Caco-2 (cell line): ENCODE measurements at regions not wholly inside any gene's neighbourhood (a gene's known extent, or its start where the extent isn't known, plus 50 kb on each side); places are given as distances from the start of the nearest gene placed in this dataset.

Experiments used
- BruUV-seq: library from RNA; stranded (reverse); fragments of 400-500 nt; replicated peaks from 2 replicates; lab custom pipeline; 2021; lab: Mats Ljungman, UMichigan
- CTCF ChIA-PET: fragments of 300-600 bp; sonication (Branson Sonifier 250); formaldehyde crosslinking; loops from one replicate; lab custom pipeline; 2022; ENCODE audit warnings: antibody characterized with exemption; lab: Charles Lee
- POLR2A ChIA-PET: fragments of 300-600 bp; sonication (Branson Sonifier 250); formaldehyde crosslinking; loops from one replicate; lab custom pipeline; 2022; ENCODE audit warnings: antibody characterized with exemption; lab: Charles Lee
- DNase-seq, 2 experiments: peaks; one replicate each; pipeline versions ENCODE4 v3.0.0 to v3.0.0-alpha.2; 2020 to 2022
- H3K27me3 ChIP-seq: replicated peaks from 2 replicates; pipeline ENCODE4 v1.6.0; 2011; ENCODE audit warnings: low read length; ENCODE audit not compliant: control insufficient read depth, insufficient read depth
- H3K36me3 ChIP-seq: 2 replicates; pipeline ENCODE4 v1.5.1; 2011; ENCODE audit warnings: low read length; ENCODE audit not compliant: control insufficient read depth, insufficient read depth
- H3K4me1 ChIP-seq: fragments of 250-450 bp; sonication (Bioruptor Pico); 2 replicates; pipeline ENCODE4 v1.5.1; 2020; ENCODE audit warnings: mild to moderate bottlenecking
- H3K4me3 ChIP-seq: 2 replicates; pipeline ENCODE4 v1.5.1; 2011; ENCODE audit warnings: low read depth, mild to moderate bottlenecking, control low read depth, low read length
- H3K9me3 ChIP-seq: fragments of 250-450 bp; sonication (Bioruptor Pico); 2 replicates; pipeline ENCODE4 v1.5.1; 2020; ENCODE audit warnings: mild to moderate bottlenecking, moderate library complexity
- H3K27ac Mint-ChIP-seq: one replicate; pipeline ENCODE4 v1.8.0; 2022; ENCODE audit warnings: mixed read lengths; ENCODE audit not compliant: unreplicated experiment
- H3K27me3 Mint-ChIP-seq: one replicate; pipeline ENCODE4 v1.8.0; 2022; ENCODE audit warnings: mixed read lengths; ENCODE audit not compliant: insufficient read depth, unreplicated experiment
- H3K36me3 Mint-ChIP-seq: one replicate; pipeline ENCODE4 v1.8.0; 2022; ENCODE audit warnings: mild to moderate bottlenecking, mixed read lengths; ENCODE audit not compliant: insufficient read depth, unreplicated experiment
- H3K4me1 Mint-ChIP-seq: one replicate; pipeline ENCODE4 v1.8.0; 2022; ENCODE audit warnings: low read depth, mixed read lengths; ENCODE audit not compliant: unreplicated experiment
- H3K4me3 Mint-ChIP-seq: one replicate; pipeline ENCODE4 v1.8.0; 2022; ENCODE audit warnings: mild to moderate bottlenecking, moderate library complexity, mixed read lengths; ENCODE audit not compliant: unreplicated experiment
- H3K9me3 Mint-ChIP-seq: one replicate; pipeline ENCODE4 v1.8.0; 2022; ENCODE audit warnings: mixed read lengths; ENCODE audit not compliant: unreplicated experiment
- CTCF ChIP-seq, 2 experiments: fragments of 200-600 bp in 1 of 2; IDR thresholded peaks; 1 replicate in 1 of 2; 2 replicates in 1 of 2; pipeline versions ENCODE4 v1.5.1 to v1.8.0; 2011 to 2022; ENCODE audit warnings: antibody characterized with exemption in 1 of 2, control low read depth in 1 of 2, inconsistent platforms in 1 of 2, low read depth in 1 of 2, low read length in 1 of 2, mild to moderate bottlenecking in 1 of 2, moderate library complexity in 1 of 2; ENCODE audit not compliant: insufficient read depth in 1 of 2, severe bottlenecking in 1 of 2, unreplicated experiment in 1 of 2
- intact Hi-C: fragments of 100-400 bp; cut with micrococcal nuclease; formaldehyde crosslinking; loops from one replicate; pipeline ENCODE4 v1.10.0; 2022; ENCODE audit not compliant: unreplicated experiment

GRCh38 chr21:41589620-41590175 lies 81.7 kb upstream of the TMPRSS2 start:
- intact Hi-C loops, result loop anchor here (5.0 kb wide), 1 partner anchor 32 kb away; no protein-coding TSS in a partner anchor
- no peaks in the 10 kb centered on the region for H3K27me3 Mint-ChIP-seq
- DNase-seq, result no peak
- Histone ChIP-seq H3K36me3 (no peaks in the 10 kb centered on the region), H3K9me3 (peaks cover 11% of the 10 kb centered on the region), H3K27me3 (no peaks in the 10 kb centered on the region), H3K4me1 (peaks cover 40% of the 10 kb centered on the region), H3K4me3 (no peak overlapping the region)
- H3K27ac Mint-ChIP-seq, result peak overlapping the region; percentile 65
- H3K4me3 Mint-ChIP-seq, result no peak overlapping the region
- H3K36me3 Mint-ChIP-seq, result peaks cover 6% of the 10 kb centered on the region
- CTCF ChIA-PET, result no interaction called here
- no peak for TF ChIP-seq CTCF (IDR thresholded peaks at IDR 0.05; ENCODE audit: insufficient read depth in 1 of 2, low read depth in 1 of 2, low read length in 1 of 2, severe bottlenecking in 1 of 2, unreplicated experiment in 1 of 2)
- peaks cover 26% of the 10 kb centered on the region for H3K4me1 Mint-ChIP-seq
- no peaks in the 10 kb centered on the region for H3K9me3 Mint-ChIP-seq
- POLR2A ChIA-PET, result no interaction called here
- no TSS peak for BruUV-seq

DNA sequence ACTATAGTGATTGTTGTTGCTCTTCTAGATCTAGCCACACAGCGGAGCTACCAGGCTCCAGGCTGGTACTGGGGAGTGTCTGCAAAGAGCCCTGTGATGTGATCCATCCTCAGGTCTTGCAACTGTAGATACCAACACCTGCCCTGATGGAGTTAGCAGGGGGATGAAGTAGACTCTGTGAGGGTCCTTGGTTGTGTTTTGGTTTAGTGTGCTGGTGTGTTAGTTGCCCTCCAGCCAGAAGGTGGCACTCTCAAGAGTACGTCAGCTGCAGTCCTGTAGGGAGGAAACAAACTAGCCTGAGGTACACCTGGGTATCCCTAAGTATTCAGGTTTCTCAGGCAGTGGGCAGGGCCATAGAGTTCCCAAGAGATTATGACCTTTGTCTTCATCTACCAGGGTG lies 81.2 kb upstream of the TMPRSS2 start:
- Mint-ChIP-seq H3K27ac (peak overlapping the region; percentile 65), H3K4me3 (no peak overlapping the region), H3K9me3 (no peaks in the 10 kb centered on the region), H3K4me1 (peaks cover 20% of the 10 kb centered on the region), H3K27me3 (no peaks in the 10 kb centered on the region), H3K36me3 (peaks cover 6% of the 10 kb centered on the region)
- peaks cover 11% of the 10 kb centered on the region for H3K9me3 ChIP-seq
- peaks cover 39% of the 10 kb centered on the region for H3K4me1 ChIP-seq
- H3K27me3 ChIP-seq, result no peaks in the 10 kb centered on the region
- no peak for DNase-seq
- no TSS peak for BruUV-seq
- H3K36me3 ChIP-seq, result no peaks in the 10 kb centered on the region
- ChIA-PET POLR2A (interaction anchor here (0.5 kb wide), 1 partner anchor 197 kb away, joined by 4 read pairs; no protein-coding TSS in a partner anchor), CTCF (interaction anchor here (0.7 kb wide), 1 partner anchor 224 kb away, joined by 4 read pairs; no protein-coding TSS in a partner anchor)
- H3K4me3 ChIP-seq, result no peak overlapping the region
- TF ChIP-seq CTCF (IDR thresholded peaks at IDR 0.05; ENCODE audit: insufficient read depth in 1 of 2, low read depth in 1 of 2, low read length in 1 of 2, severe bottlenecking in 1 of 2, unreplicated experiment in 1 of 2), result no peak
- intact Hi-C loops, result no loop called here

DNA sequence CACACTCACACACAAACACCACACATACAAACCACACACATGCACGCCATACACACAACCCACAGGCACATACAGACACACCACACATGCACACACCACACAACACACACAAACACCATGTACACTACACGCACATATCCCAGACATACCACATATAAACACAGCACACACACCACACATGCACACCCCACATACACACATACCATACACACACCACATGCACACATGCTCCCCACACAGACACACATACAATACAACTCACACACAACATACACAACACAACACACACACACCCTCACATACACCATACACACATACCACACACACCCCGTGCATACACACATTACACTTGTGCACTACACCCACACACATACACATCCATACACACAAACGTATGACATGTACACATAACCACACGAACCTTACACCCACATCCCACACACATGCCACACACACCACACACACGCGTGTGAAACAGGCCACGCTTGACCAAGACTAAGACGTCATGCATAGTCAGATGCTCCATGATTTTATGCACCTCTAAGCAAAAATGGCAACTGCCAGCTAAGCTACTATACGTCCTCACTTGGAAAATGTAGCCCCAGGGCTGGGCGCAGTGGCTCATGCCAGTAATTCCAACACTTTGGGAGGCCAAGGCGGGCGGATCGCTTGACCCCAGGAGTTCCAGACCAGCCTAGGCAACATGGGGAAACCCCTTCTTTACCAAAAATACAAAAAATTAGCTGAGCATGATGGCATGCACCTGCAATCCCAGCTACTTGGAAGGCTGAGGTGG lies 77.4 kb upstream of the TMPRSS2 start:
- Histone ChIP-seq H3K36me3 (no peaks in the 10 kb centered on the region), H3K4me1 (peaks cover 43% of the 10 kb centered on the region), H3K27me3 (no peaks in the 10 kb centered on the region), H3K9me3 (peaks cover 11% of the 10 kb centered on the region), H3K4me3 (no peak overlapping the region)
- no peak overlapping the region for H3K27ac Mint-ChIP-seq
- no TSS peak for BruUV-seq
- no peak overlapping the region for H3K4me3 Mint-ChIP-seq
- no peak for TF ChIP-seq CTCF (IDR thresholded peaks at IDR 0.05; ENCODE audit: insufficient read depth in 1 of 2, low read depth in 1 of 2, low read length in 1 of 2, severe bottlenecking in 1 of 2, unreplicated experiment in 1 of 2)
- no peak for DNase-seq
- ChIA-PET CTCF (no interaction called here), POLR2A (interaction anchor here (0.7 kb wide), 1 partner anchor 181 kb away, joined by 9 read pairs; the partner anchor contains the start of gene RIPK4)
- peaks cover 15% of the 10 kb centered on the region for H3K4me1 Mint-ChIP-seq
- H3K36me3 Mint-ChIP-seq, result peaks cover 6% of the 10 kb centered on the region
- no peaks in the 10 kb centered on the region for H3K27me3 Mint-ChIP-seq
- no peaks in the 10 kb centered on the region for H3K9me3 Mint-ChIP-seq
- intact Hi-C loops, result no loop called here
